GM12878 (cell line): ENCODE measurements at regions not wholly inside any gene's neighbourhood (a gene's known extent, or its start where the extent isn't known, plus 50 kb on each side); places are given as distances from the start of the nearest gene placed in this dataset.

Source experiments
- ATAC-seq: fragments of 200-7000 bp; cut with Tn5 transposase; 3 replicates; pipeline ENCODE4 v1.9.1; 2020; ENCODE audit warnings: mild to moderate bottlenecking, moderate library complexity
- BruUV-seq: library from RNA; stranded (reverse); fragments of 400-500 nt; replicated peaks from 2 replicates; lab custom pipeline; 2021; lab: Mats Ljungman, UMichigan
- CTCF ChIA-PET: fragments of 300-600 bp; sonication (Branson Sonifier 250); formaldehyde crosslinking; extraction: SDS; loops from one replicate; lab custom pipeline; 2021; ENCODE audit warnings: inconsistent platforms; lab: Yijun Ruan, JAX
- POLR2A ChIA-PET: fragments of 350-600 bp; formaldehyde crosslinking; extraction: SDS; loops from one replicate; lab custom pipeline; 2021; ENCODE audit warnings: inconsistent platforms; lab: Charles Lee
- RAD21 ChIA-PET: fragments of 300-600 bp; sonication (Branson Sonifier 250); formaldehyde crosslinking; loops from one replicate; lab custom pipeline; 2023; ENCODE audit warnings: antibody characterized with exemption; ENCODE audit not compliant: unreplicated experiment; lab: Charles Lee
- SMC1A ChIA-PET: fragments of 300-600 bp; sonication (Branson Sonifier 250); formaldehyde crosslinking; loops from one replicate; lab custom pipeline; 2023; ENCODE audit not compliant: unreplicated experiment, uncharacterized antibody; lab: Charles Lee
- DNase-seq: peaks from one replicate; pipeline ENCODE4 v3.0.0-alpha.2; 2011; ENCODE audit warnings: low read depth, low spot score
- FAIRE-seq: peaks from 3 replicates; lab custom pipeline; 2011; peaks lifted over from hg19 to GRCh38; lab: Jason Lieb, UNC
- H2AFZ ChIP-seq: 2 replicates; pipeline ENCODE4 v1.6.0; 2011; ENCODE audit warnings: low read depth, low read length, control low read depth; ENCODE audit not compliant: control insufficient read depth
- H3K27ac ChIP-seq: 2 replicates; pipeline ENCODE4 v1.5.1; 2011; ENCODE audit warnings: control low read depth; ENCODE audit not compliant: control insufficient read depth, insufficient read depth
- H3K27me3 ChIP-seq, 2 experiments: replicated peaks in 1 of 2; 2 replicates each; pipeline versions ENCODE4 v1.6.0 to v1.6.1; 2011; ENCODE audit warnings: low read length in 1 of 2; ENCODE audit not compliant: control insufficient read depth in 2 of 2, insufficient read depth in 2 of 2
- H3K36me3 ChIP-seq, 2 experiments: 2 replicates each; pipeline ENCODE4 v1.5.1; 2011; ENCODE audit warnings: low read length in 1 of 2; ENCODE audit not compliant: control insufficient read depth in 2 of 2, insufficient read depth in 2 of 2
- H3K4me1 ChIP-seq: 2 replicates; pipeline ENCODE4 v1.6.1; 2011; ENCODE audit warnings: mild to moderate bottlenecking, low read length, moderate library complexity, mixed read lengths; ENCODE audit not compliant: control insufficient read depth, insufficient read depth
- H3K4me2 ChIP-seq: 2 replicates; pipeline ENCODE4 v1.6.0; 2011; ENCODE audit warnings: control low read depth; ENCODE audit not compliant: control insufficient read depth, insufficient read depth
- H3K4me3 ChIP-seq: fragments of 200-600 bp; sonication (generic); 2 replicates; pipeline ENCODE4 v1.5.1; 2016
- H3K79me2 ChIP-seq: 2 replicates; pipeline ENCODE4 v1.6.0; 2011; ENCODE audit warnings: low read length; ENCODE audit not compliant: control insufficient read depth, insufficient read depth
- H3K9ac ChIP-seq: 2 replicates; pipeline ENCODE4 v1.8.0; 2011; ENCODE audit warnings: low read length, control low read depth, mixed read lengths; ENCODE audit not compliant: control insufficient read depth, insufficient read depth
- H3K9me3 ChIP-seq: replicated peaks from 3 replicates; pipeline ENCODE4 v1.5.1; 2011; ENCODE audit warnings: mild to moderate bottlenecking, low read length; ENCODE audit not compliant: control insufficient read depth, insufficient read depth
- H4K20me1 ChIP-seq: 2 replicates; pipeline ENCODE4 v1.6.0; 2011; ENCODE audit not compliant: control insufficient read depth, insufficient read depth
- ATF7 ChIP-seq: fragments of 450-650 bp; IDR thresholded peaks from 2 replicates; pipeline ENCODE4 v1.6.1; 2016; ENCODE audit warnings: low read depth, mild to moderate bottlenecking
- BHLHE40 ChIP-seq, 2 experiments: fragments of 450-650 bp in 1 of 2; IDR thresholded peaks; 2 replicates each; pipeline ENCODE4 v1.6.1; 2011 to 2017; ENCODE audit warnings: low read depth in 2 of 2, borderline replicate concordance in 1 of 2, improper control_type of control experiment in 1 of 2, low read length in 1 of 2, mild to moderate bottlenecking in 1 of 2
- CBX3 ChIP-seq: fragments of 200-600 bp; sonication (generic); IDR thresholded peaks from 2 replicates; pipeline ENCODE4 v1.6.1; 2016; ENCODE audit warnings: low read depth, borderline replicate concordance
- CHD4 ChIP-seq: fragments of 200-600 bp; sonication (generic); IDR thresholded peaks from 2 replicates; pipeline ENCODE4 v1.6.1; 2016; ENCODE audit warnings: mild to moderate bottlenecking
- HDAC2 ChIP-seq: fragments of 200-600 bp; sonication (generic); IDR thresholded peaks from 2 replicates; pipeline ENCODE4 v1.6.1; 2017
- KAT2A ChIP-seq: conservative IDR thresholded peaks from 2 replicates; pipeline ENCODE4 v1.6.1; 2011; ENCODE audit warnings: low read depth, low read length; ENCODE audit not compliant: control insufficient read depth
- RUNX3 ChIP-seq: IDR thresholded peaks from 2 replicates; pipeline ENCODE4 v1.6.1; 2012; ENCODE audit warnings: low read length, inconsistent platforms
- SIN3A ChIP-seq: IDR thresholded peaks from 2 replicates; pipeline ENCODE4 v1.6.1; 2012; ENCODE audit warnings: low read depth, low read length, improper control_type of control experiment
- SPI1 ChIP-seq: IDR thresholded peaks from 2 replicates; pipeline ENCODE4 v1.6.1; 2011; ENCODE audit warnings: low read depth, mild to moderate bottlenecking, low read length, moderate library complexity, borderline replicate concordance; ENCODE audit not compliant: insufficient read depth
- WRNIP1 ChIP-seq: IDR thresholded peaks from 2 replicates; pipeline ENCODE4 v1.6.1; 2011; ENCODE audit warnings: low read depth, low read length, improper control_type of control experiment, borderline replicate concordance
- ZZZ3 ChIP-seq: IDR thresholded peaks from 2 replicates; pipeline ENCODE4 v1.6.1; 2011; ENCODE audit warnings: low read depth; ENCODE audit not compliant: control insufficient read depth, insufficient read length
- WGBS: methylation state at CpG from one replicate; pipeline ENCODE4 v1.1.6; 2016; ENCODE audit warnings: low lambda C conversion rate; ENCODE audit not compliant: insufficient replicate concordance, insufficient coverage; ENCODE audit errors: missing lambda C conversion rate; 5-methylcytosine and 5-hydroxymethylcytosine counted together
- in situ Hi-C: fragments of 300-500 bp; cut with MboI; formaldehyde crosslinking; loops from 9 replicates; pipeline ENCODE4 v1.14.3; 2018; ENCODE audit warnings: mixed read lengths
- intact Hi-C: fragments of 100-400 bp; cut with micrococcal nuclease; formaldehyde crosslinking; loops from one replicate; pipeline ENCODE4 v1.14.2; 2022; ENCODE audit not compliant: unreplicated experiment

GRCh38 chr9:105114964-105115728 is 129.3 kb upstream of the SLC44A1 start:
- Histone ChIP-seq H3K4me3 (no peak overlapping the region), H3K36me3 (no peaks in the 10 kb centered on the region), H3K4me2 (no peak overlapping the region; the same call in 1 of the 2 replicates), H3K27ac (no peak overlapping the region), H3K9me3 (no peaks in the 10 kb centered on the region), H2AFZ (peak overlapping the region; percentile 31), H4K20me1 (no peaks in the 10 kb centered on the region), H3K9ac (no peak overlapping the region), H3K4me1 (peaks cover 14% of the 10 kb centered on the region), H3K27me3 (no peaks in the 10 kb centered on the region), H3K79me2 (no peaks in the 10 kb centered on the region)
- ChIA-PET SMC1A (no interaction called here), RAD21 (no interaction called here), CTCF (interaction anchor here (0.7 to 1.3 kb wide), 2 partner anchors 12 to 252 kb away, joined by 3 read pairs; no protein-coding TSS in a partner anchor), POLR2A (interaction anchor here (0.5 kb wide), 1 partner anchor 52 kb away, joined by 5 read pairs; no protein-coding TSS in a partner anchor)
- peak; percentile 20 for DNase-seq
- TF ChIP-seq SPI1 (peak; percentile 65; the same call in 1 of the 2 replicates), CHD4 (no peak), RUNX3 (0 out of 2 replicates have a peak, but pooled peaks have one; percentile 21), BHLHE40 (IDR thresholded peaks at IDR 0.05; ENCODE audit: borderline replicate concordance in 1 of 2, low read depth in 2 of 2, low read length in 1 of 2) (0 out of 4 replicates have a peak, but pooled peaks have one; percentile 28 to 29)
- WGBS, result 22% methylated on average over 11 of the region's 11 CpGs
- no TSS peak for BruUV-seq
- peak; percentile 66 for ATAC-seq
- intact Hi-C loops (no loop called here), in situ Hi-C loops (no loop called here)
- FAIRE-seq, result peak; percentile 27

GRCh38 chr9:105116052-105116868 is 128.2 kb upstream of the SLC44A1 start:
- H4K20me1 ChIP-seq, result no peaks in the 10 kb centered on the region

More at GRCh38 chr9:105116052-105116868, 128.2 kb upstream of the SLC44A1 start:
- Histone ChIP-seq H3K79me2 (no peaks in the 10 kb centered on the region), H2AFZ (no peak overlapping the region), H3K4me2 (no peak overlapping the region), H3K27me3 (no peaks in the 10 kb centered on the region), H3K27ac (no peak overlapping the region), H3K9ac (no peak overlapping the region), H3K9me3 (no peaks in the 10 kb centered on the region), H3K4me1 (peaks cover 14% of the 10 kb centered on the region), H3K36me3 (no peaks in the 10 kb centered on the region), H3K4me3 (no peak overlapping the region)
- ChIA-PET CTCF (no interaction called here), RAD21 (interaction anchor here (0.5 kb wide), 1 partner anchor 765 kb away, joined by 3 read pairs; no protein-coding TSS in a partner anchor), SMC1A (no interaction called here), POLR2A (no interaction called here)
- no TSS peak for BruUV-seq
- WGBS, result 61% methylated on average over 9 of the region's 9 CpGs
- no peak for ATAC-seq
- no peak for DNase-seq
- intact Hi-C loops, result no loop called here
- in situ Hi-C loops, result no loop called here
- TF ChIP-seq CBX3 (no peak), ZZZ3 (no peak), WRNIP1 (no peak), HDAC2 (no peak), SIN3A (no peak), KAT2A (no peak), ATF7 (no peak)
- FAIRE-seq, result no peak
